H1 (cell line): ENCODE measurements at regions not wholly inside any gene's neighbourhood (a gene's known extent, or its start where the extent isn't known, plus 50 kb on each side); places are given as distances from the start of the nearest gene placed in this dataset.

ENCODE experiments used
- FOSL1 ChIP-seq: IDR thresholded peaks from 2 replicates; pipeline ENCODE4 v1.6.1; 2011; ENCODE audit warnings: mild to moderate bottlenecking, low read depth, low read length, moderate library complexity; ENCODE audit not compliant: insufficient read depth
- POLR2A ChIP-seq, 2 experiments: IDR thresholded peaks; 1 replicate in 1 of 2; 2 replicates in 1 of 2; pipeline ENCODE4 v1.6.1; 2011; ENCODE audit warnings: low read depth in 2 of 2, low read length in 2 of 2, mild to moderate bottlenecking in 2 of 2; ENCODE audit errors: control extremely low read depth in 1 of 2
- TAF1 ChIP-seq: IDR thresholded peaks from 2 replicates; pipeline ENCODE4 v1.6.1; 2011; ENCODE audit warnings: mild to moderate bottlenecking, low read depth, low read length
- TF ChIP-seq, protein P1 (sequence below): fragments of 300-600 bp; sonication (generic); IDR thresholded peaks from 2 replicates; pipeline ENCODE4 v1.7.1; 2012; ENCODE audit warnings: low read length, moderate library complexity, mild to moderate bottlenecking, inconsistent platforms; ENCODE audit not compliant: insufficient replicate concordance

DNA sequence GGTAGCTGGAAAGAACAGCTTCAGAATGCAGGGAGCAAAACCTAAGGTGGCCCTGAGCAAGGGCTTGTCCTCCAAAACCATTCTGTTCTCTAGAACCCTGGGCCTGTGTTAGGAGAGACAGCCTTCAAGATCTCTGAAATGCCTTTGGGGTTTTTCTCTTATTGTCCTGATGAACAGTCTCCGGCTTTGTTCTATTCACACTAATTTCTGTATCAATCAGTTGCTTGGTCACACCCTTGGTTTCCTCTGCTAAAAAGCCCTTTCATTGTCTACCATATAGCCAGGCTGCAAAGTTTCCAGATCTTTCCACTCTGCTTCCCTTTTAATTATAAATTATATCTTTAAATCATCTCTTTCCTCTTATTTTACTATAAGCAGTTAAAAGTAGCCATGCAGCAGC is 219.9 kb upstream of the ARID2 start (continued):
- TF ChIP-seq, protein P1, sequence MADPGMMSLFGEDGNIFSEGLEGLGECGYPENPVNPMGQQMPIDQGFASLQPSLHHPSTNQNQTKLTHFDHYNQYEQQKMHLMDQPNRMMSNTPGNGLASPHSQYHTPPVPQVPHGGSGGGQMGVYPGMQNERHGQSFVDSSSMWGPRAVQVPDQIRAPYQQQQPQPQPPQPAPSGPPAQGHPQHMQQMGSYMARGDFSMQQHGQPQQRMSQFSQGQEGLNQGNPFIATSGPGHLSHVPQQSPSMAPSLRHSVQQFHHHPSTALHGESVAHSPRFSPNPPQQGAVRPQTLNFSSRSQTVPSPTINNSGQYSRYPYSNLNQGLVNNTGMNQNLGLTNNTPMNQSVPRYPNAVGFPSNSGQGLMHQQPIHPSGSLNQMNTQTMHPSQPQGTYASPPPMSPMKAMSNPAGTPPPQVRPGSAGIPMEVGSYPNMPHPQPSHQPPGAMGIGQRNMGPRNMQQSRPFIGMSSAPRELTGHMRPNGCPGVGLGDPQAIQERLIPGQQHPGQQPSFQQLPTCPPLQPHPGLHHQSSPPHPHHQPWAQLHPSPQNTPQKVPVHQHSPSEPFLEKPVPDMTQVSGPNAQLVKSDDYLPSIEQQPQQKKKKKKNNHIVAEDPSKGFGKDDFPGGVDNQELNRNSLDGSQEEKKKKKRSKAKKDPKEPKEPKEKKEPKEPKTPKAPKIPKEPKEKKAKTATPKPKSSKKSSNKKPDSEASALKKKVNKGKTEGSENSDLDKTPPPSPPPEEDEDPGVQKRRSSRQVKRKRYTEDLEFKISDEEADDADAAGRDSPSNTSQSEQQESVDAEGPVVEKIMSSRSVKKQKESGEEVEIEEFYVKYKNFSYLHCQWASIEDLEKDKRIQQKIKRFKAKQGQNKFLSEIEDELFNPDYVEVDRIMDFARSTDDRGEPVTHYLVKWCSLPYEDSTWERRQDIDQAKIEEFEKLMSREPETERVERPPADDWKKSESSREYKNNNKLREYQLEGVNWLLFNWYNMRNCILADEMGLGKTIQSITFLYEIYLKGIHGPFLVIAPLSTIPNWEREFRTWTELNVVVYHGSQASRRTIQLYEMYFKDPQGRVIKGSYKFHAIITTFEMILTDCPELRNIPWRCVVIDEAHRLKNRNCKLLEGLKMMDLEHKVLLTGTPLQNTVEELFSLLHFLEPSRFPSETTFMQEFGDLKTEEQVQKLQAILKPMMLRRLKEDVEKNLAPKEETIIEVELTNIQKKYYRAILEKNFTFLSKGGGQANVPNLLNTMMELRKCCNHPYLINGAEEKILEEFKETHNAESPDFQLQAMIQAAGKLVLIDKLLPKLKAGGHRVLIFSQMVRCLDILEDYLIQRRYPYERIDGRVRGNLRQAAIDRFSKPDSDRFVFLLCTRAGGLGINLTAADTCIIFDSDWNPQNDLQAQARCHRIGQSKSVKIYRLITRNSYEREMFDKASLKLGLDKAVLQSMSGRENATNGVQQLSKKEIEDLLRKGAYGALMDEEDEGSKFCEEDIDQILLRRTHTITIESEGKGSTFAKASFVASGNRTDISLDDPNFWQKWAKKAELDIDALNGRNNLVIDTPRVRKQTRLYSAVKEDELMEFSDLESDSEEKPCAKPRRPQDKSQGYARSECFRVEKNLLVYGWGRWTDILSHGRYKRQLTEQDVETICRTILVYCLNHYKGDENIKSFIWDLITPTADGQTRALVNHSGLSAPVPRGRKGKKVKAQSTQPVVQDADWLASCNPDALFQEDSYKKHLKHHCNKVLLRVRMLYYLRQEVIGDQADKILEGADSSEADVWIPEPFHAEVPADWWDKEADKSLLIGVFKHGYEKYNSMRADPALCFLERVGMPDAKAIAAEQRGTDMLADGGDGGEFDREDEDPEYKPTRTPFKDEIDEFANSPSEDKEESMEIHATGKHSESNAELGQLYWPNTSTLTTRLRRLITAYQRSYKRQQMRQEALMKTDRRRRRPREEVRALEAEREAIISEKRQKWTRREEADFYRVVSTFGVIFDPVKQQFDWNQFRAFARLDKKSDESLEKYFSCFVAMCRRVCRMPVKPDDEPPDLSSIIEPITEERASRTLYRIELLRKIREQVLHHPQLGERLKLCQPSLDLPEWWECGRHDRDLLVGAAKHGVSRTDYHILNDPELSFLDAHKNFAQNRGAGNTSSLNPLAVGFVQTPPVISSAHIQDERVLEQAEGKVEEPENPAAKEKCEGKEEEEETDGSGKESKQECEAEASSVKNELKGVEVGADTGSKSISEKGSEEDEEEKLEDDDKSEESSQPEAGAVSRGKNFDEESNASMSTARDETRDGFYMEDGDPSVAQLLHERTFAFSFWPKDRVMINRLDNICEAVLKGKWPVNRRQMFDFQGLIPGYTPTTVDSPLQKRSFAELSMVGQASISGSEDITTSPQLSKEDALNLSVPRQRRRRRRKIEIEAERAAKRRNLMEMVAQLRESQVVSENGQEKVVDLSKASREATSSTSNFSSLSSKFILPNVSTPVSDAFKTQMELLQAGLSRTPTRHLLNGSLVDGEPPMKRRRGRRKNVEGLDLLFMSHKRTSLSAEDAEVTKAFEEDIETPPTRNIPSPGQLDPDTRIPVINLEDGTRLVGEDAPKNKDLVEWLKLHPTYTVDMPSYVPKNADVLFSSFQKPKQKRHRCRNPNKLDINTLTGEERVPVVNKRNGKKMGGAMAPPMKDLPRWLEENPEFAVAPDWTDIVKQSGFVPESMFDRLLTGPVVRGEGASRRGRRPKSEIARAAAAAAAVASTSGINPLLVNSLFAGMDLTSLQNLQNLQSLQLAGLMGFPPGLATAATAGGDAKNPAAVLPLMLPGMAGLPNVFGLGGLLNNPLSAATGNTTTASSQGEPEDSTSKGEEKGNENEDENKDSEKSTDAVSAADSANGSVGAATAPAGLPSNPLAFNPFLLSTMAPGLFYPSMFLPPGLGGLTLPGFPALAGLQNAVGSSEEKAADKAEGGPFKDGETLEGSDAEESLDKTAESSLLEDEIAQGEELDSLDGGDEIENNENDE = no peak
- TF ChIP-seq TAF1 (no peak), FOSL1 (no peak), POLR2A (IDR thresholded peaks at IDR 0.05; ENCODE audit: control extremely low read depth in 1 of 2, low read depth in 2 of 2, low read length in 2 of 2) (no peak)
